ENCODE measurements at regions not wholly inside any gene's neighbourhood (a gene's known extent, or its start where the extent isn't known, plus 50 kb on each side); places are given as distances from the start of the nearest gene placed in this dataset.

DNA sequence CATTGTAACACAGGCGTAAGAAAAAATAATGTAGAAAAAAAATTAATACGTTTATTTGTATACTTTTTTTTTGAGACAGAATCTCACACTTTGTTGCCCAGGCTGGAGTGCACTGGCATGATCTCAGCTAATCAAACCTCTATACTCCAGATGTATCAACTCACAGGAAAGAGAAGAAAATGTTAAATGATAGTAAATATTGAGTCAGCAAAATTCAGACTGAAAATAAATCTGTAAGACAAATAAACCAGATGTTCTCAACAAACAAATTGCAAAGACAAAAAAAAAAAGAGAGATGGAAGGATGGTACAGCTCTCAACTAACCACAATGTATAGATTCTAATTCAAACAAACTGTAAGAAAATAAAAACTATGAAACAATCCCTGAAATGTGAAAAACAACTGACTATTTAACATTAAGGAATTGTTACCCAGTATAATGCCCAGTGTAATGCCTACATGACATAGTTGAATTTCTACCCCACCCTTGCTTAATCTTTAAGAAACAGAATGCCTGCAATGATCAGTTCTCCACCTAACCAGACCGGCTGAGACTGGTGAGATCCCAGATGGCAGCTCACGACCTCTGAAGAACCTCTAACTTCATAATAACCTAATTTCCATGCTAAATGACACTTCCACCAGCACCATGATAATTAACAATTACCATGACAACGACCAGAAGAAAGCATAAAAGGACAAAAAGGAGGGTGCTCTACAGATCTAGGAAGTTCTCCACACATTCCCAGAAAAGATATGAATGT, 272.0 kb upstream of the GNAI1 start:
- Histone ChIP-seq H3K27ac (ENCODE audit: control insufficient read depth, insufficient read depth) (no peak overlapping the region), H4K20me1 (ENCODE audit: control insufficient read depth, insufficient read depth) (no peaks in the 10 kb centered on the region), H3K4me2 (ENCODE audit: control insufficient read depth, insufficient read depth) (no peak overlapping the region), H3K4me3 (no peak overlapping the region), H3K79me2 (ENCODE audit: control insufficient read depth, insufficient read depth, low read length) (no peaks in the 10 kb centered on the region), H2AFZ (ENCODE audit: control insufficient read depth, low read depth, low read length) (no peak overlapping the region), H3K36me3 (ENCODE audit: control insufficient read depth in 2 of 2, insufficient read depth in 2 of 2, low read length in 1 of 2) (no peaks in the 10 kb centered on the region), H3K27me3 (replicated peaks in 1 of 2; ENCODE audit: control insufficient read depth in 2 of 2, insufficient read depth in 2 of 2, low read length in 1 of 2) (no peaks in the 10 kb centered on the region), H3K9ac (ENCODE audit: control insufficient read depth, insufficient read depth, low read length) (no peak overlapping the region), H3K4me1 (ENCODE audit: control insufficient read depth, insufficient read depth, low read length) (no peaks in the 10 kb centered on the region), H3K9me3 (replicated peaks; ENCODE audit: control insufficient read depth, insufficient read depth, low read length) (no peaks in the 10 kb centered on the region)
- ChIA-PET RAD21 (ENCODE audit: unreplicated experiment) (no interaction called here), CTCF (no interaction called here), SMC1A (ENCODE audit: uncharacterized antibody, unreplicated experiment) (no interaction called here), POLR2A (no interaction called here)
- 34% methylated on average over 5 of the region's 5 CpGs for WGBS (ENCODE audit: insufficient coverage, insufficient replicate concordance, low lambda C conversion rate, missing lambda C conversion rate)
- FAIRE-seq (no peak), ATAC-seq (no peak), DNase-seq (ENCODE audit: low read depth, low spot score) (no peak)
- intact Hi-C loops (cut with micrococcal nuclease; ENCODE audit: unreplicated experiment) (no loop called here), in situ Hi-C loops (cut with MboI) (no loop called here)
- BruUV-seq (replicated peaks), result no TSS peak
- TF ChIP-seq NFXL1 (IDR thresholded peaks at IDR 0.05; ENCODE audit: borderline replicate concordance) (no peak), TCF7 (IDR thresholded peaks at IDR 0.05; ENCODE audit: borderline replicate concordance) (no peak), FOXM1 (IDR thresholded peaks at IDR 0.05; ENCODE audit: low read depth, low read length) (no peak)

DNA sequence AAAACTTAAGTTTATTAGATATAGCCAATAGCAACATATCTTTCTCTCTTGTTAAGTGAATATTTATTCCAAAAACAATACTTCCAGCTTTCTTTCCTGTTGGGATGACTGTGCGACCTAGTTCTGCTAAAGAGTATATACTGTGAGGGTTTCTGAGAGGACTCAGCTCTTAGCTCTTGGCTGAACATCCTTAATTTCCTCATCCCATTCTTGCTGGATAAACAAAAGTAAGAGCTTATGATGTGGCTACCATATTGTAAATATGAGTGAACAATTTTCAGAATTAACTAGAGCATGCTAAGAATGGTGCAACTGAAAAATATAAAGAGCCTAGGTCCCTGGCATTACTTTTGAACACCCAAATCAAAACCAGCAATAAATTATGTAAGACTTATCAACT, 279.5 kb upstream of the GNAI1 start:
- intact Hi-C loops (cut with micrococcal nuclease; ENCODE audit: unreplicated experiment) (no loop called here), in situ Hi-C loops (cut with MboI) (no loop called here)
- no TSS peak for BruUV-seq (replicated peaks)
- no peak for ATAC-seq
- H3K79me2 ChIP-seq (ENCODE audit: control insufficient read depth, insufficient read depth, low read length), result no peaks in the 10 kb centered on the region
- no peaks in the 10 kb centered on the region for H3K27me3 ChIP-seq (replicated peaks in 1 of 2; ENCODE audit: control insufficient read depth in 2 of 2, insufficient read depth in 2 of 2, low read length in 1 of 2)
- H3K27ac ChIP-seq (ENCODE audit: control insufficient read depth, insufficient read depth), result no peak overlapping the region
- FAIRE-seq, result no peak
- no peaks in the 10 kb centered on the region for H4K20me1 ChIP-seq (ENCODE audit: control insufficient read depth, insufficient read depth)
- no peak overlapping the region for H3K4me3 ChIP-seq
- no peak overlapping the region for H2AFZ ChIP-seq (ENCODE audit: control insufficient read depth, low read depth, low read length)
- no peak for DNase-seq (ENCODE audit: low read depth, low spot score)
- no peak for TF ChIP-seq POU2F2 (IDR thresholded peaks at IDR 0.05; ENCODE audit: borderline replicate concordance, low read depth, low read length)
- TF ChIP-seq, protein P1, sequence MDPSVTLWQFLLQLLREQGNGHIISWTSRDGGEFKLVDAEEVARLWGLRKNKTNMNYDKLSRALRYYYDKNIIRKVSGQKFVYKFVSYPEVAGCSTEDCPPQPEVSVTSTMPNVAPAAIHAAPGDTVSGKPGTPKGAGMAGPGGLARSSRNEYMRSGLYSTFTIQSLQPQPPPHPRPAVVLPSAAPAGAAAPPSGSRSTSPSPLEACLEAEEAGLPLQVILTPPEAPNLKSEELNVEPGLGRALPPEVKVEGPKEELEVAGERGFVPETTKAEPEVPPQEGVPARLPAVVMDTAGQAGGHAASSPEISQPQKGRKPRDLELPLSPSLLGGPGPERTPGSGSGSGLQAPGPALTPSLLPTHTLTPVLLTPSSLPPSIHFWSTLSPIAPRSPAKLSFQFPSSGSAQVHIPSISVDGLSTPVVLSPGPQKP (IDR thresholded peaks at IDR 0.05; ENCODE audit: low read depth, low read length), result no peak
- no peak for TF ChIP-seq ETV6 (conservative IDR thresholded peaks at IDR 0.05 in 1 of 2, IDR thresholded peaks at IDR 0.05 in 1 of 2; ENCODE audit: borderline replicate concordance in 1 of 2, low read depth in 1 of 2)
- TF ChIP-seq ZNF622 (IDR thresholded peaks at IDR 0.05), result no peak
- TF ChIP-seq EGR1 (IDR thresholded peaks at IDR 0.05; ENCODE audit: borderline replicate concordance in 1 of 2, low read depth in 2 of 2, low read length in 2 of 2), result no peak
- TF ChIP-seq SIX5 (IDR thresholded peaks at IDR 0.05; ENCODE audit: low read depth, low read length, severe bottlenecking), result no peak
- TF ChIP-seq LARP7 (IDR thresholded peaks at IDR 0.05), result no peak
- TF ChIP-seq RAD51 (IDR thresholded peaks at IDR 0.05), result no peak
- no peak for TF ChIP-seq ESRRA (IDR thresholded peaks at IDR 0.05; ENCODE audit: low read length)
- TF ChIP-seq NR2C1 (IDR thresholded peaks at IDR 0.05), result no peak
- no peak for TF ChIP-seq MYB (IDR thresholded peaks at IDR 0.05; ENCODE audit: borderline replicate concordance, low read depth, low read length)
- ChIA-PET CTCF (no interaction called here), POLR2A (no interaction called here), SMC1A (ENCODE audit: uncharacterized antibody, unreplicated experiment) (no interaction called here), RAD21 (ENCODE audit: unreplicated experiment) (no interaction called here)
- no peak overlapping the region for H3K9ac ChIP-seq (ENCODE audit: control insufficient read depth, insufficient read depth, low read length)
- 18% methylated on average over 1 of the region's 1 CpG for WGBS (ENCODE audit: insufficient coverage, insufficient replicate concordance, low lambda C conversion rate, missing lambda C conversion rate)
- no peak overlapping the region for H3K4me2 ChIP-seq (ENCODE audit: control insufficient read depth, insufficient read depth)
- H3K36me3 ChIP-seq (ENCODE audit: control insufficient read depth in 2 of 2, insufficient read depth in 2 of 2, low read length in 1 of 2), result no peaks in the 10 kb centered on the region
- no peaks in the 10 kb centered on the region for H3K4me1 ChIP-seq (ENCODE audit: control insufficient read depth, insufficient read depth, low read length)
- H3K9me3 ChIP-seq (replicated peaks; ENCODE audit: control insufficient read depth, insufficient read depth, low read length), result no peaks in the 10 kb centered on the region
